ENCODE measurements at regions not wholly inside any gene's neighbourhood (a gene's known extent, or its start where the extent isn't known, plus 50 kb on each side); places are given as distances from the start of the nearest gene placed in this dataset.

- Histone ChIP-seq H3K4me1 (peaks cover 10% of the 10 kb centered on the region), H3K27me3 (no peaks in the 10 kb centered on the region), H3K4me3 (no peak overlapping the region), H3K36me3 (no peaks in the 10 kb centered on the region), H3K27ac (no peak overlapping the region), H3K9me3 (no peaks in the 10 kb centered on the region)
- no peak for ATAC-seq
- intact Hi-C loops (cut with DNase I): no loop called here
- DNase-seq: no peak
- TF ChIP-seq CTCF (IDR thresholded peaks at IDR 0.05): no peak
Measured at GRCh38 chr1:186577633-186578032, 102.6 kb downstream of the PTGS2 start.

- Histone ChIP-seq H3K9me3 (no peaks in the 10 kb centered on the region), H3K36me3 (no peaks in the 10 kb centered on the region), H3K4me3 (no peak overlapping the region), H3K27me3 (no peaks in the 10 kb centered on the region), H3K27ac (no peak overlapping the region), H3K4me1 (peaks cover 10% of the 10 kb centered on the region)
- ATAC-seq: no peak
- DNase-seq: no peak
- TF ChIP-seq CTCF (IDR thresholded peaks at IDR 0.05): no peak
- intact Hi-C loops (cut with DNase I): no loop called here
Measured at GRCh38 chr1:186577216-186577615, 103.0 kb downstream of the PTGS2 start.

- intact Hi-C loops (cut with DNase I): no loop called here
- H3K36me3 ChIP-seq: no peaks in the 10 kb centered on the region
- no peaks in the 10 kb centered on the region for H3K27me3 ChIP-seq
- no peak overlapping the region for H3K4me3 ChIP-seq
- no peak for TF ChIP-seq CTCF (IDR thresholded peaks at IDR 0.05)
- no peaks in the 10 kb centered on the region for H3K9me3 ChIP-seq
- peaks cover 10% of the 10 kb centered on the region for H3K4me1 ChIP-seq
- ATAC-seq (no peak), DNase-seq (no peak)
- no peak overlapping the region for H3K27ac ChIP-seq
Measured at GRCh38 chr1:186575348-186575747, 104.9 kb downstream of the PTGS2 start.

GRCh38 chr1:186574926-186575325 is 105.3 kb downstream of the PTGS2 start:
- TF ChIP-seq CTCF (IDR thresholded peaks at IDR 0.05): no peak
- intact Hi-C loops (cut with DNase I): no loop called here
- Histone ChIP-seq H3K4me3 (no peak overlapping the region), H3K4me1 (peaks cover 10% of the 10 kb centered on the region), H3K36me3 (no peaks in the 10 kb centered on the region), H3K27me3 (no peaks in the 10 kb centered on the region), H3K9me3 (no peaks in the 10 kb centered on the region), H3K27ac (no peak overlapping the region)
- DNase-seq: no peak
- no peak for ATAC-seq

- DNase-seq: no peak
- H3K27ac ChIP-seq: no peak overlapping the region
- intact Hi-C loops (cut with DNase I): no loop called here
- H3K4me1 ChIP-seq: peaks cover 6% of the 10 kb centered on the region
- H3K27me3 ChIP-seq: no peaks in the 10 kb centered on the region
- H3K36me3 ChIP-seq: no peaks in the 10 kb centered on the region
- H3K4me3 ChIP-seq: no peak overlapping the region
- no peak for ATAC-seq
- no peak for TF ChIP-seq CTCF (IDR thresholded peaks at IDR 0.05)
- no peaks in the 10 kb centered on the region for H3K9me3 ChIP-seq
Measured at GRCh38 chr1:186572509-186572908, 107.7 kb downstream of the PTGS2 start.

GRCh38 chr1:186571771-186572170 is 108.5 kb downstream of the PTGS2 start:
- Histone ChIP-seq H3K9me3 (no peaks in the 10 kb centered on the region), H3K27me3 (no peaks in the 10 kb centered on the region), H3K36me3 (no peaks in the 10 kb centered on the region), H3K4me1 (peaks cover 6% of the 10 kb centered on the region), H3K27ac (no peak overlapping the region), H3K4me3 (no peak overlapping the region)
- intact Hi-C loops (cut with DNase I): no loop called here
- ATAC-seq: no peak
- TF ChIP-seq CTCF (IDR thresholded peaks at IDR 0.05): no peak
- no peak for DNase-seq

All from upper lobe of right lung (tissue), 1 donor.